ENCODE measurements at regions not wholly inside any gene's neighbourhood (a gene's known extent, or its start where the extent isn't known, plus 50 kb on each side); places are given as distances from the start of the nearest gene placed in this dataset.
"Not testable (repeated sequence)": the region's sequence is repeated elsewhere in the genome, so short reads cannot be mapped to it uniquely, and the experiment has no call there.

DNA sequence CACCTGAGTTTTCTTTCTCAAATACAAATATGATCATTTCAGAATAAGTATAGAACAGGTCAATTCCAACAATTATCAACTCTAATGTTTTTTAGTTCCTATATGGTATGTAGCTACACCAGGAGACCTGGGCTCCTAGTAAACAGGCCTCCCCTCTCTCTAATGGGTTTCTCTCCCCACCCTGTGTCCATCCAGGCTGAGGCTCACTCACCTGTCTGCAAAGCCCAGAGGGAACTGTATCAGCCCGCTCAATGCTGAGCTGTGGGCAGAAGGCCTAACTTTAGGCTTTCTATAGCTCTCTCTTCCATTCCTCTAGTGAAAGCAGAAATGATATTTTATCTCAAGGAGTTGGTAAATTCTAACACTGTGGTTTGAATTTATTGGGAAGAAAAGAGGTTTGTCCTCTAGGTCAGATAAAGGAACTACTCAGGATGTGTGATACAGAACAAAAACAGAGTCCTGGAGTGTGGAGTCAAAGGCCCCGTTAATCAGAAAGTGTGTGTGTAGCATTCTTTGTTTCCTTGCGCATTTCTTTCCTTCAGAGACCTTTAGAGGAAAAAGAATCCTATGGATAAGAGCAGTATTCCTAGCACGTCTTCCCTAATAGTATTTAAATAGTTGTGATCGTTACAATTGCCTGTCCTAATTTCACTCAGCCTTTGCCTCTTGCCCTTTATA, 408.9 kb downstream of the PYDC2 start:
- DNase-seq (ENCODE audit: low spot score), result no peak

DNA sequence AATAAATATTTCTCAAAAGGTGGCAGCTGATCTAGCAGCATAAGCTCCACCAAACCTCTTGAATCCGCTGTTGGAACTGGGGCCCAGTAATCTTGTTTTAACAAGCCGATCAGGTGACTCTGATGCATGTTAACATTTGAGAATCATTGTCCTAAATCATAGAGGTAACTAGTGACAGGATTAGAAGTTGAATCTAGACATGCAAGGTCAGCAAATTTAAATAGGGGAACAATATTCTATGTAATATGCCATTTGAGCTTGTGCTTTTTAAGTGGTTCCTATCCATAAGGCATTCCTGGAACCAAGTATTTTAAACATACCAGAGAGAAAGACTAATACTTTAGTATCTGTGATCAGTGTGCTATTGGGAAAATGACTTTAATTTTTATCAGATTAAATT, 412.8 kb downstream of the PYDC2 start:
- DNase-seq (ENCODE audit: low spot score), result no peak

DNA sequence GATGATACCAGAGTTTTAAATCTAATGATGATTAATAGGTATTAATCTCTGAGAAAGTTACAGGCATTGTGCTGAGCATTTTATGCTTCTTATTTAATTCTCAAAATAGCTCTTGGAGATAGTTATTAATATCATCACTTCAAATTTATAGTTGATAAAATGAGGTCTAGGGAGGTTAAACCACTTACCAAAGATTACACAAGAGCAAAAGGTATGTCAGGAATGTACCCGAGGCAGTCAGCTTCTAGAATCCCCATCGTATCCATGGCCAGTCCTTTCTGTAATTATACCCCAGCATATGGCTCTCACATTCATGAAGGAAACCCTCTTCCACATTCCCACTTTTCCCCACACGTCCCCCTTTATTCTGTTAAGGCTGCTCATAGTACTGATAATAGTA, 421.3 kb downstream of the PYDC2 start:
- no peak for DNase-seq (ENCODE audit: low spot score)

DNA sequence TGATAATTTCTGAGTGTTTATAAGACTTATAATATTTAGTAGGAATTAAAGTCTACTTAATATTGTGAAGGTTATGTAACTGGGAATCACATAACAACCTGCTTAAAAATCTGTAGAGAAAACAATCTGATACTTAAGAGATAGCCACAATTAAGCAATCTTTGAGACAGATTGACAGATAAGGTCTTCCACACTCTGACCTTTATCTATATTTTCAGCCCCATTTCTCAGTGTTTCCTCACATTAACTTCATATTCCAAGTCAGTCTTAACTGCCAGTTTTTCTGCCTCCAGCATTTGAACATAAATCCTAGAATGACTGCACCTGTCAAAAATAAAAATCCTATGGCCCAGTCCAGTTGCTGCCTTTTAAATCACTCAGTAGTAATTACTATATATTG, 423.2 kb downstream of the PYDC2 start:
- no peak for DNase-seq (ENCODE audit: low spot score)

DNA sequence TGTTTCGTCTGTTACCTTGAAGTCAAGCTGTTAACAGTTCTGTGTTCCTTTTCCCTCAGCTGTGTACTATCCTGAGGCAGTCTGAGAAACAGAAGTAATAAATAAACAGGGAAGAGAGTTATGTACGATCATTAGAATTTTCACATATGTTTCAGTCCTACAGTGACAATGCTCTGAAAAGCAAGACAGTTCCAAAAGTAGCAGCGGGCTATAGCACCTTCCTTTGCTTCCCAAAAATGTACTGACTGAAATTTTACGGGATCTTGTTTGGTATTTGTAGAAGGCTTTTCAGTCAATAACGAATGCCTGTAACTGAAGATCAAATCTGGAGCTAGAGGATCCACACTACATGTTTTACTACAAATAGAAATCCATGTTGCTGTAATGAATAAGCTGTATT, 428.1 kb downstream of the PYDC2 start:
- no peak for DNase-seq (ENCODE audit: low spot score)

DNA sequence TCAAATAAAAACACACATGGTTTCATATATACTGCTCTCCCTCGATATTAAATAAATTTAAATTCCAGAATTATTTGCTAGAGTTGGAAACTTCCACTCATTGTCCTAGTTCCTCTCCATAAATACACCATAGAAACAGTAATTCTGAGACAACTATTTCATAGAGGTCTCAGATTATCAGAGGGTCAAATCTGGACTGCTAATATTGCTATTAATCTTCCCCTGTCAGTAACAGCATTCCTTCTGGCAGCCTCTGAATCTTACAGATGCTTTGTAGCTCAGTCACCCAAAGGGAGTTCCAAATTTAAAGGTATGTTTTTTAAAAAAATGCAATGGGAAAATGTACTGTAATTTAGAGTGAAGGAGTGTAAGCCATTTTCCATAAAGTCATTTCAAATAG, 428.8 kb downstream of the PYDC2 start:
- no peak for DNase-seq (ENCODE audit: low spot score)

DNA sequence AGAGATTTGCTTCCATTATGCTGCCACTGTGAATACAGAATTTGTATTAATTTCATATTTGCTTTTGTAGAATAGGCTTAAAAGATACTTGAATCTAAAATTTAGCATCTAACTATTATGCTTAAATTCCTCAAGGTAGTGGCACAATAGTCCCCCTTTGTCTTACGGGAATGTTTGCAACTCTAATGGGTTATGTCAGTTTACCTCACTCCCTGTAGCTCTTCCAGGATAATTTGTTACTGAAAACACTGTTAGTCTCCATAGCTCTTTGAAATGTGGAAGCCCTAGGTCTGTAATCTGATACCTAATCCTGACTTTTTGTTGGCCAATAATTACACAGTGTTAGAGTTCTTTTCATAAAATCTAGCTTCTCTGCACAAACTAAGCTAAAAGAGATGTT, 433.4 kb downstream of the PYDC2 start:
- no peak for DNase-seq (ENCODE audit: low spot score)

DNA sequence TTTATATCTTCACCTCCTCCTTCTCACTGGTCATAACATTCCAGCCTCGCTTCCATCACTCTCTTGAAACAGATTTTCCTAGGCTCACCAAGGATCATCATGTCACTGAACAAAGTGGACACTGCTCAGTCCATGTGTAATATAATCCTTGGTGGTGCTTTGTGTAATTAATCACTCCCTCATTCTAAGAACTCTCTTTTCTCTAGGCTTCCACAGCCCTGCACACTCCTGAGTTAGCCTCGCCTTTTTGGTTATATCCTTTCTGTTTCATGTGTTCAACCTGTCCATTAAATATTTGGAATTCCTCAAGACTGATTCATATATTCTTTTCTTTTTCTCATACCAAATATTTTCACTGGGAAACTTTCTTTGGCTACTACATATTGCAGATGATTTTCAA, 440.8 kb downstream of the PYDC2 start:
- no peak for DNase-seq (ENCODE audit: low spot score)

DNA sequence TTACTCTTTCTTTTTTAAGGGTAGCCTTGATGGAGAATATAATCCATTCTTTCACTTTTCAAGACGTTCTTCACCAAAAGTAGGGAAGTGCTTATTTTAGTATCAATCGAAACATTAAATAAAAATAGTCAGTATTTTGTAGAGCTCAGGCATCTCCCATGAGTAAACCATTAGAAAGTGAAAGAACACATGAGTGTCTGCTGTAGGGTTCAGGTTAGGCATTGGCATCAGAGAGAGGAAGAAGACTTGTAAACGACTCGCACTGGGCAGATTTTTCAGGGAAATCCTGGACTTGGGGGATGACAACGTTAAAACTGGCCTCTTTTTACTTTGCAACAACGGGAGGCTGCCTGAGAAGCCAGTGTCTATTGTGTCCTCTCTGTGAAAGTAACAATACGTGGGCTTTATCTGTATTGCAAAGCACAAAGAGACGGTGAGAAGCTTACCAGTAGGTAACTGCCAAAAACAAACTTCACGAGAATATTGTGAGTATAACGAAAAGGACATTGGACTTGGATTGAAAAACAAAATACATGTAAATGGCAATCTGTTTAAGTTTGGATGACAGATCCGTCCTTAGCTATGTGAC, 451.7 kb downstream of the PYDC2 start:
- DNase-seq (ENCODE audit: low spot score), result no peak

DNA sequence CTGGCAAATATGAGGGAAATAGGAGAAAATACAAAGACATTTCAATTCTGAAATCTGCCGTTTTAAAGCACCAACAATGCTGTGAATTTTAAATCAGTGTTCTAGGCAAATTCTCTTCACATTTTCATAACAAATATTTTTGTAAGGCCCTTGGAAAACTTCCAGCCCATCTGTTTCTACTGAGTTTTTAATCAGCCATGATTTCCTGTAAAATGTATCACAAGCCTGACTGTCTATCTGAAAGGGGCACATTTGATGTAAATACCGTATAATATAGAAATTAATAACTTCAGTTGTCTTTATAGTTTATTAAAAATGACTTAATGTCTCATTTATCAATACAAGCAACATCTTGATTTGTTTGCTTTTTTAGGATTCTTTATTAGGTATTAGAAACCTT, 454.7 kb downstream of the PYDC2 start:
- DNase-seq (ENCODE audit: low spot score), result no peak

DNA sequence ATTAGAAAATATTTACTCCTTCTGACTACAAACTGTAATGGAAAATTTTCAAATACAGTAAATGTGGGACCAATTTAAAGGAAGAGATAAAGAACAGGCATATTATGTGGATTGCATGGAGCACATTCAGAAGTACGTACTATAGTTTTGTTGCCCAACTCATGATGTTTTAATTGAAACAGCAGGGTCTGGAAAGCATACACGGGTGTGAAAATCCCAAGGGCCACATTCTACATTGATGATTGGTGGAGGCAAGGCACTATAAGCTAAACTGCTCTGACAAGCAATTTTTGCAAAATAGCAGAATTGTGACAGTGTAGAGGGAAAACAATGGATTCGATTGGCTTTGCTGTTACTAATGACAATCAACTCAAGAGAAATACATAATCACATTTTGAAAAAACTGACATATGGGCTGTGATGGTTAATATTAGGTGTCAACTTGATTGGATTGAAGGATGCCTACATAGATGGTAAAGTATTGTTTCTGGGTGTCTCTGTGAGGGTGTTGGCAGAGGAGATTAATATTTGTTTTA, 458.6 kb downstream of the PYDC2 start:
- no peak for DNase-seq (ENCODE audit: low spot score)

DNA sequence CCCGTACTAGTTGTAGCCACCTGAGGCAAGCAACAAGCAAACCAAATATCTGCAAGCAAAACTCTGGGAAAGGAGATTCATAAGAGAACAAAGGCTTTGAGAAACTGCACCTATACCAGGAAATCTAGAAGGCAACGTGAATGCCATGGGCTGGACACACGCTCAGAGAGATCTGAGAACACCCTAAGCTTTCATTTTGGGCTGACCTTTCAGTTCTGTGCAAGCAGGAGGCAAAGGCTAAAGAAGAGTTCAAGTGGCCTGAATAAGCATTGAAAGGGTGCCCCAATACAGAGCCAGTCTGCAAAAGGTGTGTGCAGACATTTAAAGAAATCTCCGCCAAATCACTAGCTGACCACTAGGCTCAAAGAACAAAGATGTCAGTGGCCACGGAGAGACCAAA, 461.6 kb downstream of the PYDC2 start:
- no peak for DNase-seq (ENCODE audit: low spot score)

DNA sequence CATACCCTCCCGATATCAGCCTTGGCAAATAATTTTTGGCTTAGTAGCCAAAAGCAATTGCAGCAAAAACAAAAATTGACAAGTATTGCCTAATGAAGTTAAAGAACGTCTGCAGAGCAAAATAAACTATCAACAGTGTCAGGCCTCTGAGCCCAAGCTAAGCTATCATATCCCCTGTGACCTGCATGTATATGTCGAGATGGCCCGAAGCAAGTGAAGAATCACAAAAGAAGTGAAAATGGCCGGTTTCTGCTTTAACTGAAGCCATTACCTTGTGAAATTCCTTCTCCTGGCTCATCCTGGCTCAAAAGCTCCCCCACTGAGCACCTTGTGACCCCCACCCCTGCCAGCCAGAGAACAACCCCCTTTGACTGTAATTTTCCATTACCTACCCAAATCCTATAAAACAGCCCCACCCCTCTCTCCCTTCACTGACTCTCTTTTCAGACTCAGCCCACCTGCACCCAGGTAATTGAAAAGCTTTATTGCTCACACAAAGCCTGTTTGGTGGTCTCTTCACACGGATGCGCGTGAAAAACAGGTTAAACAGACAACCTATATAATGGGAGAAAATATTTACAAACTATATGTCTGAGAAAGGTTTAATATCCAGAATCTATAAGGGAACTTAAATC, 466.3 kb downstream of the PYDC2 start:
- not testable (repeated sequence) for DNase-seq (ENCODE audit: low spot score)

DNA sequence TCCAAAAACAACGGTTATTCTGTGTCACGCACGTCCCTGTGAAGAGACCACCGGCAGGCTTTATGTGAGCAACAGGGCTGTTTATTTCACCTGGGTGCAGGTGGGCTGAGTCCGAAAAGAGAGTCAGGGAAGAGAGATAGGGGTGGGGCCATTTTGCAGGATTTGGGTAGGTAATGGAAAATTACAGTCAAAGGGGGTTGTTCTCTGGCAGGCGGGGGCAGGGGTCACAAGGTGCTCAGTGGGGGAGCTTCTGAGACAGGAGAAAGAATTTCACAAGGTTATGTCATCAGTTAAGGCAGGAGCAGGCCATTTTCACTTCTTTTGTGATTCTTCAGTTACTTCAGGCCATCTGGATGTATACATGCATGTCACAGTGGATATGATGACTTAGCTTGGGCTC, 467.0 kb downstream of the PYDC2 start:
- DNase-seq (ENCODE audit: low spot score), result not testable (repeated sequence)

DNA sequence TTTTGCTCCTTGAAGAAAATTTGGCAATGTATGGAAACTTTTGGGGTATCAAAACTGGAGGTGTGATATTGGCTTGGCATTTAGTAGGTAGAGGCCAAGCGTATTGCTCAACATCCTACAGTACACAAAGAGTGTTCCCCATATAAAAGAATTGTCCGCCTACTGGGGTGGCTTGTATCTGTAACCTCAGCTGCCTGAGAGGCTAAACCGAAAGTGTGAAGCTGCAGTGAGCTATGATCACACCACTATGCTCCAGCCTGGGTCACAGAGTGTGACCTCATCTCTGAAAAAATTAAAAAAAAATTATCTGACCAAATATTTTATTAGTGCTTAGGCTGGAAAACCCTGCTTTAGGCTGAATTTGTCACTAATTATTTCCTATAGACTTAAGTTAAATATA, 483.9 kb downstream of the PYDC2 start:
- no peak for DNase-seq (ENCODE audit: low spot score)

DNA sequence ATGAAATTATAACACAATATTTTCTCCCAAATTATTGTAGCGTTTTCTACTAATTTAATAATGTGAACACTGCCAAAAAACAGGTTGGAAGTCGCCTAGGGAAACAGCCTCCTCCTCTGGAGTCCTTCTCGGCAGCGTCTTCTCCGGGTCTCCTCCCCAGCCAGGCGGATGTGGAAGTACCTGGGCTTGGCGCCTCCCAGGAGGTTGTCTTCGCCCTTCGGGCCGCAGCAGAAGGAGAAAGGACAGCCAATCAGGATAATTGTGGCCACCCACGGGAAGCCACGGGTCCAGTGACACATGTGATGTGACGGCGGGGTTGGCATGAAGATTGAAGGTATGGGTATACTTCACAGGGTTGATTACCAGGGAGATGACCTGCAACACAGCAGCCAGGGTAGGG, 491.2 kb downstream of the PYDC2 start:
- no peak for DNase-seq (ENCODE audit: low spot score)

DNA sequence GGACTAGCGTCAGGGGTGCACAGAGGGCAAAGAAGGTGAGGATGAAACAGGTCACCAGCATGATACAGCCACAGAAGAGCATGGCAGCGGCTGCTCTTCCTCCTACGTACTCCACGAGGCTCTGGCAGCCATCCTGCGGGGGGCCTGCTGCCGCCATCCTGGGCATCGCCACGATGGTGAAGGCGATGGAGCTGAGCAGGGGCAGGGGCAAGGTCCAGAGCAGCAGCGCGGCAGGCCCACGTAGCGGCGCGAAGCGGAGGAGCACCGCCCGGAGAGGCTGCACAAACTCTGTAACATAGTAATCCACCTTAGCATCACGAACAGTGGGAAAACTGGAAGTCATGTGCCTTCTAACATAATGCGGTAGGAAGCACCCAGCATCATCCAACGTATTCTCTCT, 491.6 kb downstream of the PYDC2 start:
- DNase-seq (ENCODE audit: low spot score), result no peak

DNA sequence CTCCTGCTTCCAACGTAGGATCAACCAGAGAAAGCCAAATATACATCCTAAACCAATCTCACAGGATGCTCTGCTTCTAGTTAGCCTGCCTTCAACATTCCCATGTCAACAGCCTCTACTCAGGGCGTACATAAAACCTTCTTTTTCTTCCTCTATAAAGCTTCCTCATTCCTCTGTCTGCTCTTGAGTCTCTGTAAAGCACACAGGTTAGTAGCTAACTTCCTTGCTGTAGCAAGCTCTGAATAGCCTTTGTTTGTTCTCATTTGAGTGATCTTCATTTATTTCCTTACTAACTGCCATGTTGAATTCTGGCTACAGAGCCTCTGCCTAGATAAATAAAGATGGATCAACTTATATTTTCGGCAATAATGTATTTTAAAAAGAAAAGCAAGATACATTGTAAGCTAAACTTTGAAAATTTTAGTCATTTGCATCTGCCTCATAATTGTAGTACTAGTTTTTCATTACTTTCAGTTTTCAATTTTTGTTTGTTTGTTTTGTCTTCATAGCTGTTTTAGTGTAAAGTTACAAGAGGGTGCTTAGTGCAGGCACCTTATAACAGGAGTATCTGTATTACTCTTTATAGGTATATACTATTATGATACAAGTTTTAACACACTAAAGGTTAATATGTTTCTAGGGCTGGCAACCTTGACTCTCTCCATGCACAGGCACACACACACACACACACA, 498.2 kb downstream of the PYDC2 start:
- no peak for DNase-seq (ENCODE audit: low spot score)

DNA sequence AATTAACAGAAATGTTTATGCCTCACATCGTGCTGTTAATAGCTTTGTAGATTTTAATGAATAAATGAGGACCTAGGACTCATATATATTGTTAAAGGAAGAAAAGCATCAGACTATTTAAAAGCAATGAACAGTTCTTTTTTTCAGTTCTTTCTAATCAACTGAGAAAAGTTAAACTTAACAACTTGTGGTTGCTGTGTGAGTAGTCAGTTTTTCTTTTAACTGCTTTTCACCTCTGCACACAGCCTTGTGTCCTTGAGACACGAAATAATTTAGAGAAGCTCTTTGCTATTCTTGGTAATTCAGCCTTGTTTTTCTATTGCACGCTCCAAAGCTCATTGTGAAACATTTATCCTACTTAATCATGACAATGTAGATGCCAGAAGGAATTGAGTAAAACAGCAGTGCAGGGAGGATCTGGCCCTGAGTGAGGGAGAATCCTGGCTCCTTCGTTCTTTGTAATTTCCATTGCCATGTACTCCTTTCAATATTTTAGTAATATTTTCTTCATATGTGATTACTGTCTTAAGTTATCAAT, 499.0 kb downstream of the PYDC2 start:
- DNase-seq (ENCODE audit: low spot score), result no peak

DNA sequence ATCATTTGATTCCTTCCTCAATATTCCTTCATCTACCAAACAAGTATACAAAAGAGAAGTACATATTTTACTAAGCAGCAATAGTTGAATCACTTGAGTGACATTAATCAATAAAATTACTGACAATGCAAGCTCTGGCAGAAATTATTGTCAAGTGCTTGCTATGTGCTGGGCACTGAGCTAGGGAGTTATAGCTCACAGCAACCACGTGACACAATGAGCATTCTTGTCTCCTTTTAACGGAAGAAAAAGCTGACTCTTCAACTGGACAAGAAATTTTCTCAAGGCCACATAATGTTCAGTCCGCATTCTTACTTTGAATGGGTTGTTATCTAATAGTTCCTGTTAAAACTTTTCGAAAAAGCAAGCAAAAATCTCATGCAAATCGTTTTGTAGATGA, 500.1 kb downstream of the PYDC2 start:
- no peak for DNase-seq (ENCODE audit: low spot score)

DNA sequence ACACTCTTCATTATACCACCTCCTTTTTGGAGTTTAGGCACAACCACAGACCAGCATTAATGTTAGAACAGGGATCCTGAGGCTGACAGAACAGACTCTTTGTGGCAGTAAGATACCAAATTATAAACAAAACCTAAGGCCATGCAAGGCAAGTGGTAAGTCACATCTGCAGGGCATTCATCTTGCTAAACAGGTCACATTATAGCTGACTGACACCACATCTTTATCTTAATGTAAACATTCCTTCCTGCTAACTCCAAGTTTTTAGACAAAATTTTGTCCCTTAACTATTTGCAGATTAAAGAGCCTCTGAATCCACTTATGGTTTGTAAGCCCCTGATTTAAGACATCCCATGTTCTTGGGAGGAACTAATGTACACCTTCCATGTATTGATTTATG, 500.6 kb downstream of the PYDC2 start:
- DNase-seq (ENCODE audit: low spot score), result no peak

DNA sequence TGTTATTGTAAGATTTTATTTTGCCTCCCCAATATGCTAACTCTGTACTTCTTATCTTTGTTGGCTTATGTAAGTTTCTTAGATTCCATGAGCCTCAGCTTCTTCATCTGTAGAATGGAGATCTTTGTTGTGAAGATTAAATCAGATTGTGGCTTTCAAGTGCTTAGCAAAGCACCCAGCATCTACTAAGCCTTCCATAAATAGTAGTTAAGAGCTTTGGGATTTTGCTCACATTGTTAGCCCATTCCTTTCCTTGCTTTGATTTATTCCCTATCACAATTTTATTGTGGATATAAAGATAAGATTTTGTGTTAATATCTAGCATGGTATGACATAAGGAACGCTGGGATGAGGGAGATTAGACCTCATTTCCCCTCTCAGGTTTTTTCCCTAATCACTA, 501.4 kb downstream of the PYDC2 start:
- DNase-seq (ENCODE audit: low spot score), result no peak

DNA sequence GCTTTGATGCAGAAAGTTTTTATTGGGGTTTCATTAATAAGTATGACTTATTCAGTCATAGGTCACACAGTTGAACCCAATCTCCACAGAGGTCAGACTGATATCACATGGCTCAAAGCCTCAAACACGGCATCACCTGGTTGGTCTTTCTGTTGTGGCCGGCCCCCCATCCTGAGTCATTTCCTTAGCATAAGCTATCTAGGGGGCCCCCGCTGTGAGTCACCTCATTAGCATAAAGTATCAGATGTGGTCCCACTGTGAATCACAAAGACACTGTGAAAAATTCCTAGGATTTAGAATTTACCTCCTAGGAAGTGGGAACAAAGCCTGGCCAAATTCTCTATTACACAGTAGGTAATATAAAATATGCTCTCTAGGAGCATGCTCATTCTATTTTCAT, 502.2 kb downstream of the PYDC2 start:
- no peak for DNase-seq (ENCODE audit: low spot score)

Data from left forelimb (tissue), 1 donor.